WERI-Rb-1 (cell line): ENCODE measurements at regions not wholly inside any gene's neighbourhood (a gene's known extent, or its start where the extent isn't known, plus 50 kb on each side); places are given as distances from the start of the nearest gene placed in this dataset.

Source experiments
- DNase-seq: peaks from one replicate; pipeline ENCODE4 v3.0.0-alpha.2; 2020
- H3K27ac ChIP-seq: fragments of 250-450 bp; sonication (Bioruptor Pico); 2 replicates; pipeline ENCODE4 v1.5.1; 2020; ENCODE audit warnings: mild to moderate bottlenecking, moderate library complexity
- H3K27me3 ChIP-seq: fragments of 250-450 bp; sonication (Bioruptor Pico); 2 replicates; pipeline ENCODE4 v1.5.1; 2021; ENCODE audit warnings: mild to moderate bottlenecking, low read depth, moderate library complexity; ENCODE audit not compliant: insufficient read depth, severe bottlenecking
- H3K36me3 ChIP-seq: fragments of 250-450 bp; sonication (Bioruptor Pico); 2 replicates; pipeline ENCODE4 v1.5.1; 2020; ENCODE audit warnings: mild to moderate bottlenecking, moderate library complexity
- H3K4me3 ChIP-seq: 2 replicates; pipeline ENCODE4 v1.5.1; 2011; ENCODE audit warnings: low read depth, mild to moderate bottlenecking, control low read depth, low read length
- H3K9me3 ChIP-seq: fragments of 250-450 bp; sonication (Bioruptor Pico); 2 replicates; pipeline ENCODE4 v1.5.1; 2021; ENCODE audit warnings: mild to moderate bottlenecking, moderate library complexity; ENCODE audit not compliant: severe bottlenecking
- TF ChIP-seq, protein P1 (sequence below): IDR thresholded peaks from 2 replicates; pipeline ENCODE4 v1.5.1; 2011; ENCODE audit warnings: low read depth, mild to moderate bottlenecking, control low read depth, inconsistent platforms, low read length

DNA sequence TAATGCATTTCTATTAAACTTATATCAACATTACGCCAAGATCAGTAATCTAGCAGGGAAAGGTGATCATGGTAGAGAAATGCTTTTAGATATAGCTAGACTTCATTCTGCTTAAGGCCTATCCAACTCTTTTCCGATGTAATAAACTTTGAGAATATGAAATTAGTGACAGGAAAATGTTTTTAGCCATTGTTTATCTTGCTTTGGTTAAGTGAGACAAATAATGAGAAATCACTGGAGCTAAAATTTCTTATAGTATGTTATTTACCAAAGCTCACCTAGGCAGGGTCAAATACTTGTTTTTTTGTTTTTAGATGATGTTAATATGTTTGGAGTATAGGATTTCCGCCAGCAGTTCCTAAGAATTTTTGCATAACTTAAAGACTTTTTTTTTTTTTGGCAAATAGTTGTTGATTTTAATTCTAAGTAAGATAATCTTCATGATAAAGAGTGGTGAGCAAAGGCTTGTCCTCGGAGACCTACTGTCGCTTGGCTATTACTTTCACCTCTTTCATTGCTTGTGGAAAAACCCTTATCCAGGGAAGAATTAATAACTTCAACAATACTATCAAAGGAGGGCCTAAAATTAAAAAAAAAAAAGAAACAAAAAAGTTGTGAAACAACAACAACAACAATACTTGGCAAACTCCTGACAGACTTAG, 98.3 kb downstream of the SOX4 start:
- TF ChIP-seq, protein P1, sequence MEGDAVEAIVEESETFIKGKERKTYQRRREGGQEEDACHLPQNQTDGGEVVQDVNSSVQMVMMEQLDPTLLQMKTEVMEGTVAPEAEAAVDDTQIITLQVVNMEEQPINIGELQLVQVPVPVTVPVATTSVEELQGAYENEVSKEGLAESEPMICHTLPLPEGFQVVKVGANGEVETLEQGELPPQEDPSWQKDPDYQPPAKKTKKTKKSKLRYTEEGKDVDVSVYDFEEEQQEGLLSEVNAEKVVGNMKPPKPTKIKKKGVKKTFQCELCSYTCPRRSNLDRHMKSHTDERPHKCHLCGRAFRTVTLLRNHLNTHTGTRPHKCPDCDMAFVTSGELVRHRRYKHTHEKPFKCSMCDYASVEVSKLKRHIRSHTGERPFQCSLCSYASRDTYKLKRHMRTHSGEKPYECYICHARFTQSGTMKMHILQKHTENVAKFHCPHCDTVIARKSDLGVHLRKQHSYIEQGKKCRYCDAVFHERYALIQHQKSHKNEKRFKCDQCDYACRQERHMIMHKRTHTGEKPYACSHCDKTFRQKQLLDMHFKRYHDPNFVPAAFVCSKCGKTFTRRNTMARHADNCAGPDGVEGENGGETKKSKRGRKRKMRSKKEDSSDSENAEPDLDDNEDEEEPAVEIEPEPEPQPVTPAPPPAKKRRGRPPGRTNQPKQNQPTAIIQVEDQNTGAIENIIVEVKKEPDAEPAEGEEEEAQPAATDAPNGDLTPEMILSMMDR, result no peak
- Histone ChIP-seq H3K4me3 (no peak overlapping the region), H3K36me3 (no peaks in the 10 kb centered on the region), H3K9me3 (peaks cover 16% of the 10 kb centered on the region), H3K27me3 (no peaks in the 10 kb centered on the region), H3K27ac (no peak overlapping the region)
- DNase-seq, result no peak

DNA sequence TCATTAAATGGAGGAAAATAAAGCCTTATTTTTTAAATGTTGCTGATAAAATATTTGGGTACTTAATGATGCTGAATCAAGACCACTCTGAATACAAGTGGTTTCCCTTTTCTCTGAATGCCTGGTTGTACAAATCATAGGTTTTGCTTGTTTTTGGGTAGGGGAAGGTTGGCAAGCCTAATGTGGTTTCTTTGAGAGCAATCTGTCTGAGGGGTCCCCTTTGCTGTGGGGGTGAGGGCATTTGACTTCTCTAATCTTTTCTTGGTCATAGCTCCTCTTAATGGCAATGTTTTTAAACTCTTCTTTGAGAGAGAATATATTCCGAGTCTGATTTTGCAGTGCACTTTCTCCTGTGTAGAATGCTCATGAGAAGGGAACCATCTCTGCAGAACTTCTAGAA, 99.2 kb downstream of the SOX4 start:
- Histone ChIP-seq H3K9me3 (peaks cover 14% of the 10 kb centered on the region), H3K4me3 (no peak overlapping the region), H3K27me3 (no peaks in the 10 kb centered on the region), H3K27ac (no peak overlapping the region), H3K36me3 (no peaks in the 10 kb centered on the region)
- DNase-seq, result no peak
- TF ChIP-seq, protein P1, result no peak

- Histone ChIP-seq H3K36me3 (no peaks in the 10 kb centered on the region), H3K27me3 (no peaks in the 10 kb centered on the region), H3K27ac (no peak overlapping the region), H3K9me3 (peaks cover 6% of the 10 kb centered on the region), H3K4me3 (no peak overlapping the region)
- DNase-seq, result no peak
- TF ChIP-seq, protein P1, result no peak
Measured at GRCh38 chr6:21694168-21694567, 100.6 kb downstream of the SOX4 start.

- no peaks in the 10 kb centered on the region for H3K36me3 ChIP-seq
- no peak overlapping the region for H3K27ac ChIP-seq
- TF ChIP-seq, protein P1, result no peak
- no peaks in the 10 kb centered on the region for H3K27me3 ChIP-seq
- no peak overlapping the region for H3K4me3 ChIP-seq
- H3K9me3 ChIP-seq, result no peaks in the 10 kb centered on the region
- DNase-seq, result no peak
Measured at GRCh38 chr6:21707524-21708319, 114.2 kb downstream of the SOX4 start.

GRCh38 chr6:21708320-21708580, 114.7 kb downstream of the SOX4 start:
- Histone ChIP-seq H3K9me3 (no peaks in the 10 kb centered on the region), H3K27ac (no peak overlapping the region), H3K36me3 (no peaks in the 10 kb centered on the region), H3K4me3 (no peak overlapping the region), H3K27me3 (no peaks in the 10 kb centered on the region)
- TF ChIP-seq, protein P1, result no peak
- no peak for DNase-seq
